HAP-1 (cell line): ENCODE measurements at regions not wholly inside any gene's neighbourhood (a gene's known extent, or its start where the extent isn't known, plus 50 kb on each side); places are given as distances from the start of the nearest gene placed in this dataset.
A peak's percentile ranks its signal among the peaks of the same experiment; 100 is the strongest.

Experiments
- DNase-seq, 2 experiments: peaks; one replicate each; pipeline ENCODE4 v3.0.0-alpha.2; 2016 to 2020; ENCODE audit warnings: low spot score in 2 of 2
- H3K27me3 ChIP-seq: fragments of 250-450 bp; sonication (Bioruptor Pico); 2 replicates; pipeline ENCODE4 v1.5.1; 2020; ENCODE audit warnings: low read depth, mild to moderate bottlenecking, moderate library complexity
- H3K36me3 ChIP-seq: fragments of 250-450 bp; sonication (Bioruptor Pico); replicated peaks from 2 replicates; pipeline ENCODE4 v1.5.1; 2020; ENCODE audit warnings: mild to moderate bottlenecking
- H3K4me1 ChIP-seq: fragments of 250-450 bp; sonication (Bioruptor Pico); 2 replicates; pipeline ENCODE4 v1.5.1; 2020; ENCODE audit warnings: mild to moderate bottlenecking
- H3K4me3 ChIP-seq: fragments of 250-450 bp; sonication (Bioruptor Pico); 2 replicates; pipeline ENCODE4 v1.5.1; 2020; ENCODE audit warnings: mild to moderate bottlenecking, moderate library complexity
- H3K9me3 ChIP-seq: fragments of 250-450 bp; sonication (Bioruptor Pico); 2 replicates; pipeline ENCODE4 v1.5.1; 2020; ENCODE audit warnings: mild to moderate bottlenecking, moderate library complexity
- in situ Hi-C: fragments of 300-500 bp; cut with MboI; formaldehyde crosslinking; loops from 3 replicates; pipeline ENCODE4 v1.14.3; 2020; ENCODE audit warnings: low sequenced_read_pairs, inconsistent platforms, mixed read lengths

DNA sequence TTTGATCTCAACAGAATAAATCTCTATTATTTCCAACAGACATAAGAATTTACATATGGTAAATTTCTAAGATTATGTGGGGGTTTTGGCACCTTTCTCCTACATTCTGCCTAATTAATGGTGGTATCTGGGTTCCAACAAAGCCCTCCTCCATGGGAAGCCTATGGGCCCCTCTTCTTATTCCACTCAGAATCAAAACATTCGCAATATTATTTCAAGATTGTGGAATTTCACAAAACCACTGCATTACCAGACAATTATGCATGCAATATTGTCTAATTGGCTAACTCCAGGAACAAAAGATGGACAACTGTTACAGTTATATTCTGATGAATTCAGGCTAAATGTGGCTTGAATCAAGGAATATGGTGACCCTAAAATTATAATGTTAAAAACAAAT is 434.0 kb downstream of the NFIB start:
- H3K9me3 ChIP-seq: no peaks in the 10 kb centered on the region
- DNase-seq: no peak
- H3K4me3 ChIP-seq: no peak overlapping the region
- in situ Hi-C loops: no loop called here
- H3K36me3 ChIP-seq: no peaks in the 10 kb centered on the region
- H3K4me1 ChIP-seq: peaks cover 4% of the 10 kb centered on the region; the same call in 1 of the 2 replicates
- H3K27me3 ChIP-seq: no peaks in the 10 kb centered on the region

DNA sequence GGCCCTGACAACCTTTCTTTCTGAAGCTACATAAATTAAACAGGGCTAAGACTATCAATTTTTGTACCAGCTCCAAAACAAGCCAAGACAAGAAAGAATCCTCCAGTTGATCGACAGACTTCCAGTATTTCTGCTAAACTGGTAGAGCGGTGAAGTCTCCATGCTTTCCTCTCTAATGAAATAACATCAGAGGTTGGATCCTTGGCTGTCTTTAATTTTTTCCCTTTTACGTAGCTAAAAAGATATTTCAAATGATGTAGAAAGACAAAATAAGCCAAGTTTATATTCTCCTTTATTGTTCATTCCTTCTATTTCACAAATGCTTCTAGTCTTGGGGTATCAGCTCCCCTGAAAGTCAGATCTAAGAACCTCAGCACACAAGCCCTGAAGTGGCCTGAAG is 434.9 kb downstream of the NFIB start:
- Histone ChIP-seq H3K4me1 (peaks cover 4% of the 10 kb centered on the region; the same call in 1 of the 2 replicates), H3K36me3 (no peaks in the 10 kb centered on the region), H3K27me3 (no peaks in the 10 kb centered on the region), H3K4me3 (no peak overlapping the region), H3K9me3 (no peaks in the 10 kb centered on the region)
- in situ Hi-C loops: no loop called here
- no peak for DNase-seq

DNA sequence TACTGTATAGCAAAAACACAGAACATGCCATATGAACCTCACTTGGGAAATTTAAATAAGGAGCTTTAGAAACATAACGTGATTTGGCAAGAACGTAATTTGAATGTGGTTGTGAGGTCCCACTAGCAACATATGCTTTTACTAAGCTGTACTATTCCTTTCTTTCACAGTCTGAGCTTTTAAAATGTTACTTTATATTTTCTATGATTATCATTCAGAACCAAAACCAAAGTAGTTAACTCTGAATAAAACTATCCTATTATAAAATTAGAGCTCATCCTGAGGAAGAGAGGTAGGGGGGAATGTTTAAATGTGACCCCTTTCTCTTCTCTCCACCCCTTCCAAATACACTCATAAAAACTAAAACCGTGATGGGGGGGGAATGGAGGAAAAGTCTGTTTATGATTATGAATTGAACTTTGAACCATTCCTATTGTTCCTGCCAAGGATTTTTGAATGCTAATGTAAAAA is 435.7 kb downstream of the NFIB start:
- H3K27me3 ChIP-seq: no peaks in the 10 kb centered on the region
- no peak for DNase-seq
- no peak overlapping the region for H3K4me3 ChIP-seq
- H3K4me1 ChIP-seq: peaks cover 4% of the 10 kb centered on the region; the same call in 1 of the 2 replicates
- no peaks in the 10 kb centered on the region for H3K9me3 ChIP-seq
- no peaks in the 10 kb centered on the region for H3K36me3 ChIP-seq
- in situ Hi-C loops: no loop called here

DNA sequence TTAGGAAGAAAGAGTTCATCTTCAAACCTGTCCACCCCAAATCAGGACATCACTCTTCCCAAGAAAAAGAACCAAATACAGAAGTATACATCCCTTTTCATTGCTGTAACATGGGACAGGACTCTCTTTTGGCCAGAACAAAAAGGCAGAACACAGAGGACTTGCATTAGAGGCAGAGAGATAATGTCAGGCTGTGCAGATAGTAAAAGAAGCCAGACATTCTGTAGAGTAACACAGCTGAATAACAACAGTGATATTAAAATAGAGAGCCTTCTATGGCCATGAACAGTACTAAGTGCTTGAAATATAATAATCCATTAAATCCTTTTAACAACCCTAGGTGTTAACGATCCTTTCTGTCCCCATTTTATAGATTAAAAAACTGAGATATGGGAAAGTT is 437.2 kb downstream of the NFIB start:
- H3K36me3 ChIP-seq: no peaks in the 10 kb centered on the region
- no peaks in the 10 kb centered on the region for H3K9me3 ChIP-seq
- DNase-seq: no peak
- in situ Hi-C loops: no loop called here
- no peak overlapping the region for H3K4me3 ChIP-seq
- peaks cover 4% of the 10 kb centered on the region; the same call in 1 of the 2 replicates for H3K4me1 ChIP-seq
- no peaks in the 10 kb centered on the region for H3K27me3 ChIP-seq

DNA sequence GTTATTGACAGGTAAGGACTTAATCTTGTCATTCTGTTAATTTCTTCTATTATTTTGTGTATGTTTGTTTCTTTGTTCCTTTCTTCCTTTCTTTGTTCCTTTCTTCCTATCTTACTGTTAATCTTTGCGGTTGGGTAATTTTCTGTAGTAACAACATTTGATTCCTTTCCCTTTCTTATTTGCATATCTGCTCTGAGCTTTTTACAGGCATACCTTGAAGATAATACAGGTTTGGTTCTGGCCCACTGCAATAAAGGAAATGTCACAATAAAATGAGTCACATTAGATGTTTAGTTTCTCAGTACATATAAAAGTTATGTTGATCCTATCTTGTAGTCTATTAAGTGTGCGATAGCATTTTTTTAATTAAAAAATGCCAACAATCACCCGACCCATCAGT is 440.7 kb downstream of the NFIB start:
- no peaks in the 10 kb centered on the region for H3K9me3 ChIP-seq
- H3K27me3 ChIP-seq: no peaks in the 10 kb centered on the region
- H3K36me3 ChIP-seq: no peaks in the 10 kb centered on the region
- DNase-seq: no peak
- no peak overlapping the region for H3K4me3 ChIP-seq
- in situ Hi-C loops: no loop called here
- no peaks in the 10 kb centered on the region for H3K4me1 ChIP-seq

DNA sequence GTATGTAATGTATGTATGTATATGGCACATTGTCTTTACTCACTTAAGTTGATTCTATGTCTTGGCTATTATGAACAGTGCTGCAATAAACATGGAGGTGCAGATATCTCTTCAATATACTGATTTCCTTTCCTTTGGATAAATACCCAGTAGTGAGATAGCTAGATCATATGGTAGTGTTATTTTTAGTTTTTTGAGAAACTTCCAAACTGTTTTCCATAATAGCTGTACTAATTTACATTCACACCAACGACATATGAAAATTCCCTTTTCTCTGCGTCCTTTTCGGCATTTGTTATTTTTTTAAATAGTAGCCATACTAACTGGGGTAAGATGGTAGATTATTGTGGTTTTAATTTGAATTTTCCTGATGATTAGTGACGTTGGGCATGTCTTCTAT is 445.6 kb downstream of the NFIB start:
- no peak for DNase-seq
- Histone ChIP-seq H3K4me1 (no peaks in the 10 kb centered on the region; the same call in none of the 2 replicates), H3K4me3 (no peak overlapping the region), H3K36me3 (no peaks in the 10 kb centered on the region), H3K27me3 (no peaks in the 10 kb centered on the region), H3K9me3 (no peaks in the 10 kb centered on the region)
- in situ Hi-C loops: no loop called here

DNA sequence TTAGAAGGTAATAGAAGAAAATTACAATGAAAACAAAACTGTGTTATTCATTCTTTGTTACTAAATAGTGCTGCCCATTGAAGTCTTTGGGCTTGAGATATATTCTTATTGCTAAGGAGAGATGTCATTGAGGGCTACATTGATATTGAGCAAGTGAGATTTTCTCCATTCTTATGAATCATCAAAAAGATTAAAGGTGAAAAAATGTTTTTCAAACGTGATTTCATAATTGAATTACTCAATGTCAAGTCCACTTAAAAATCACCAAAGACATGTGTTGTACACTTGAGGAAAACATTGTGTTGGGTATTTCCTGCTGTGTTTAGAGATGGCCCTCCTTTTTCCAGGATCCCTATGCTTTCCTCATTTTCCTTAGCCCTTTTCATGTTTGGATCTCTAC is 448.1 kb downstream of the NFIB start:
- Histone ChIP-seq H3K27me3 (no peaks in the 10 kb centered on the region), H3K36me3 (no peaks in the 10 kb centered on the region), H3K4me1 (peaks cover 18% of the 10 kb centered on the region), H3K9me3 (no peaks in the 10 kb centered on the region), H3K4me3 (no peak overlapping the region)
- in situ Hi-C loops: no loop called here
- DNase-seq: no peak

DNA sequence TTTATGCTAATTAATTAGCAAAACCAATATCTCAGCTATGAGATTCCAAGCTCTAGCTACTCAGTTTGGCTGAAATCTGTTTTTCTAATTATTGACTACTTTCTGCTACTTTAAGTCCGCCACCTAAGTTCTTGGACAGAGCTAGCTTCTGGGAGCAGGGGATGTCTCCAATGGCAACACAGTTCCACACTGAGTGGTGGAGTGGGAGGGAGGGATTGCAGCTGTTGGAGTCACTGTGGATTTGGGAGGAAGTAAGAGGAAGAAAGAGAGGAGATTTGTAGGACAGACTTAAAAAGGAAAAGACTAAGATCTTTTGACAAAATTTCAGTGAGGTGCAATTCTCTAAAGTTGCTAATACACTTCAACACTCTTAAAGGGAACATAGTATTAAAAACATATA is 450.8 kb downstream of the NFIB start:
- peaks cover 29% of the 10 kb centered on the region for H3K4me1 ChIP-seq
- H3K9me3 ChIP-seq: no peaks in the 10 kb centered on the region
- H3K36me3 ChIP-seq: no peaks in the 10 kb centered on the region
- H3K4me3 ChIP-seq: no peak overlapping the region
- in situ Hi-C loops: no loop called here
- DNase-seq: peak in 1 of 2 experiments; percentile 36
- no peaks in the 10 kb centered on the region for H3K27me3 ChIP-seq

DNA sequence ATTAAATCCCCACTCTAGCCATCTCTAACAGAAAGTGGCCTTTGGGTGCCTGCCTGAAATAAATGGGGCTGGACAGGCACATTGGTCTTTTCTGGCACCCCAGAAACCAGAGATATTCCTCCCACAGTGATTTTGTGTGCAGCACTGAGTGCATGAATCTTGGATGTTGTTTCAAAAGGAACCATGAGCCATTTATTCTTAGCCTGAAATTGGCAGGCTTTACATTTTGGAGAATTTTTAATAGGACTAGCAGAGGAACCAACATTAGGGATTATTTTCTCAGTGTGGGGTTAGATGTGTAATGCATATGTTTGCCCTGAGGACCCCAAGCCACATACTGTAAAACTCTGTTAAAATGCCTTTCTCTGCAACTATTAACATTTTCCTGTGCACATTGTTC is 451.3 kb downstream of the NFIB start:
- peaks cover 29% of the 10 kb centered on the region for H3K4me1 ChIP-seq
- no peaks in the 10 kb centered on the region for H3K9me3 ChIP-seq
- H3K4me3 ChIP-seq: no peak overlapping the region
- in situ Hi-C loops: no loop called here
- no peaks in the 10 kb centered on the region for H3K36me3 ChIP-seq
- DNase-seq: peak in 1 of 2 experiments; percentile 24
- H3K27me3 ChIP-seq: no peaks in the 10 kb centered on the region

DNA sequence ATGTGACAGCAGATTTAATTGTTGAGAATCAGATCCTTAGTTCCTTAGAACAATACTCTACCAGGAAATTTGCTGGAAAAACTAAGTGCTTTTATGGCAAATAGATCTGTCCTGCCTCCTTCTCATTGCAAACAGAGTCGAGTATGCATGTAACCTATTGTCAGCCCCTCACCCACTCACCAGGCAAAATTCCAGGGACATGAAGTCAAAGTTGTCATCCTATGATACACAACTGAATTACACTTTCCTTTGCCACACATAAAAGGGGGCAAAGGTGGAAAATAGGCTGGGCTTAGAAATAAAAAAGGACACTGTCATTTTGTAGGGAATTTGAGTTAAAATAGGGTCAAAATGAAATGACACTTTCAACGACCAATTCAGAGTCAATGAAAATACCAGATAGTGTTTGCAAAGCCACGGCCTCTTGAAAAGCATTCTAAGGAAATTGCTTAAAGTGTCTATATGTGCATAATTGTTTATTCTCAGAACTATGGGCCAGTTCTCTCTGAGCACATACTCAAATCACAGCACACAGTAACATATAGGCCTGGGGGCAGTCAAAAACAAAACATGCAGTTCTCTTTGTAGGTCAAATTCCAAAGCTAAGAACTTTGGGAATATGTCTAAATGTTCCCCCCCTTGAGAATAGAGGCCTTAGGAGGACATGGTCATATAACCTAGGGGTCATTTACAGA is 452.8 kb downstream of the NFIB start:
- no peaks in the 10 kb centered on the region for H3K9me3 ChIP-seq
- H3K4me1 ChIP-seq: peaks cover 29% of the 10 kb centered on the region
- H3K36me3 ChIP-seq: no peaks in the 10 kb centered on the region
- no peak overlapping the region for H3K4me3 ChIP-seq
- H3K27me3 ChIP-seq: no peaks in the 10 kb centered on the region
- in situ Hi-C loops: no loop called here
- DNase-seq: no peak

DNA sequence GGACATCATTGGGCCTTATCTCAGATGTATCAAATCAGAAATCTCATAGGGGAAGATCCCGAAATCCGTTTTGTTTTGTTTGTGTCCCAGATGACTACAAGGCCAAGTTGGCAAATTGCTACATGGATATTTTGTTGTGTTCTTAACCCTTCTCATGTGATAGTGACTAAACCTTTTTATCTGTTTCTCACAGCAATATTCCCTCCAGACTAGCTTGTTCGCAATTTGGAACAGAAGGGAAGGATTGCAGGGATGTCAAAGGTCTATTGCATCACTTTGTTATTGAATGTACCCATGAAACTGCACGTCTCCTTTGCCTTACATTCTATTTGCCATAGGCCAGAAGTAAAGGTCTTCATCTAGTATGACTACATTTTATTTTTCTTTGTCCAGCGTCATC is 453.9 kb downstream of the NFIB start:
- Histone ChIP-seq H3K4me3 (no peak overlapping the region), H3K27me3 (no peaks in the 10 kb centered on the region), H3K9me3 (no peaks in the 10 kb centered on the region), H3K36me3 (no peaks in the 10 kb centered on the region), H3K4me1 (peaks cover 29% of the 10 kb centered on the region)
- in situ Hi-C loops: no loop called here
- DNase-seq: no peak

DNA sequence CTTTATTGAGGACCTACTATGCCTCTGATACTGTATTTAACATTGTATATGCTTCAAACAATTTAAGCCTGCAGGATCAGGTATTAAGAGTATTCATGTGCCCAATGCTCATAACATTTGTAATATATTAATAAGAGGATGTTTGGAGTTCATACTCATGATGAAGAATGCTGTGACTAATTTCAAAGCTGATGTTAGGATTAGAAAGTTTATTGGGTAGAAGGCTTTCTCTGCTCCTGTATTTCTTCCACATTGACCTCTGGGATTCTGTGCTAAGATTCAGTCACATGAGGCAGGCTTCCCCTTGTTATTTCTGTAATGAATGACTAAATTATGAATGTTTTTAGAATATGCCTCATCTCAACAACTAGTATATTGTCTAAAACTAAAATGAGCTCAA is 456.4 kb downstream of the NFIB start:
- Histone ChIP-seq H3K4me1 (peaks cover 24% of the 10 kb centered on the region), H3K4me3 (no peak overlapping the region), H3K36me3 (no peaks in the 10 kb centered on the region), H3K27me3 (no peaks in the 10 kb centered on the region), H3K9me3 (no peaks in the 10 kb centered on the region)
- in situ Hi-C loops: no loop called here
- DNase-seq: no peak

DNA sequence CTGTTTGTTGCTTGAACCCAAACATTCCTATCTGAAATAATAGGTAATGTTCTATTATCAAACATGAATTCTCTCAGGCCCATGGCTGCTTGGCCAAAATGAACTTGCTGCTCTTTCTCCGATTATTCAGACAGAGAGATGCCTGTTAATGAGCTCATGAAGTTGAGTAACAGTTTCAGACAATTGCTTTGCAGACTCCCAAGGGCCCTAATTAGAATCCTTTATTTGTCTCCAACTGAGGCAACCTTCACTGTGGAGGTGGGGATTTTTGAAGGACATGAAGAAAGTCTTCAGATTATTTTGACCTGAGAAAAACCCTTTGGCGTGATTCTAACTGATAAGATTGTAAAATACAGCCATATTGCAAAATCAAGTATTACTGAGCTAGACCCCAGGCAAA is 466.7 kb downstream of the NFIB start:
- no peaks in the 10 kb centered on the region for H3K9me3 ChIP-seq
- H3K4me3 ChIP-seq: no peak overlapping the region
- in situ Hi-C loops: no loop called here
- no peaks in the 10 kb centered on the region for H3K27me3 ChIP-seq
- no peaks in the 10 kb centered on the region for H3K4me1 ChIP-seq
- H3K36me3 ChIP-seq: no peaks in the 10 kb centered on the region
- DNase-seq: no peak

DNA sequence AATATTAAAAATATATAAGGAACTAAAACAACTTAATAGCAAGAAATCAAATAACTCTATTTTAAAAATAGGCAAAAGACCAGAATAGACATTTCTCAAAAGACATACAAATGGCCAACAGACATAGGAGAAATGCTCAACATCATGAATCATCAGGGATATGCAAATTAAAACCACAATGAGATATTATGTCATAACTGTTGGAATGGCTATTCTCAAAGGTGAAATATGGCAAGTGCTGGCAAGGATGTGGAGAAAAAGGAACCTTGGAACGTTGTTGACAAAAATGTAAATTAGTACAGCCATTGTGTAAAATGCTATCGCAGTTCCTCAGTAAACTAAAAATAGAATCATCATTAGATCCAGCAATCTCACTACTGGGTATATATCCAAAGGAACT is 468.5 kb downstream of the NFIB start:
- H3K4me3 ChIP-seq: no peak overlapping the region
- no peaks in the 10 kb centered on the region for H3K9me3 ChIP-seq
- H3K27me3 ChIP-seq: no peaks in the 10 kb centered on the region
- H3K4me1 ChIP-seq: no peaks in the 10 kb centered on the region
- in situ Hi-C loops: no loop called here
- H3K36me3 ChIP-seq: no peaks in the 10 kb centered on the region
- no peak for DNase-seq
